ENCODE measurements at regions not wholly inside any gene's neighbourhood (a gene's known extent, or its start where the extent isn't known, plus 50 kb on each side); places are given as distances from the start of the nearest gene placed in this dataset.

DNA sequence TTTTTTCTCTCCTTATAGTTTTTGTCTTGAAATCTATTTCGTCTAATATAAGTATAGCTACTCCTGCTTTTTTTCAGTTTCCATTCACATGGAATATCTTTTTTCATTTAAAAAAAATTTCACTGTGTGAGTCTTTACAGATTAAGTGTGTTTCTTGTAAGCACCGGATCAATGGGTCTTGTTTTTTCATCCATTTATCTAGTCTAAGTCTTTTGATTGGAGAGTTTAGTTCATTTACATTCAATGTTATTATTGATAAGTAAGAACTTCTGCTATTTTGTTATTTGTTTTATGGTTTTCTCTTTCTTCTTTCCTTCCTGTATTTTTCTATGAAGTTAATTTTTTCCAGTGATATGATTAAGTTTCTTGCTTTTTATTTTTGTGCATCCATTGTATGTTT is 216.7 kb upstream of the CNTNAP2 start:
- H3K4me3 ChIP-seq, result no peak overlapping the region
- TF ChIP-seq Cebpa-rat (IDR thresholded peaks at IDR 0.05), result no peak
- no peaks in the 10 kb centered on the region for H3K4me1 ChIP-seq
- peaks cover 19 to 53% (median 28%) of the 10 kb centered on the region in 11 experiments for H3K9me3 ChIP-seq (replicated peaks in 1 of 11)
- H4K20me1 ChIP-seq, result no peaks in the 10 kb centered on the region
- no peak overlapping the region for H3K9ac ChIP-seq
- no peak overlapping the region for H3K4me2 ChIP-seq
- no peaks in the 10 kb centered on the region for H3K36me3 ChIP-seq
- H3K27me3 ChIP-seq, result no peaks in the 10 kb centered on the region
- no peak overlapping the region; a peak in 1 of 22 replicates for H3K27ac ChIP-seq

- Histone ChIP-seq H3K4me3 (no peak overlapping the region), H3K4me1 (0 out of 20 replicates have a peak, but pooled peaks cover 0 to 7% (median 0%) of the 10 kb centered on the region in 10 experiments), H3K4me2 (peak overlapping the region in 1 of 11 experiments; percentile 21; a peak in 1 of 22 replicates), H3K27me3 (no peaks in the 10 kb centered on the region), H4K20me1 (no peaks in the 10 kb centered on the region), H3K9ac (no peak overlapping the region), H3K36me3 (no peaks in the 10 kb centered on the region), H3K27ac (no peak overlapping the region), H3K9me3 (replicated peaks in 1 of 11) (peaks cover 0 to 16% (median 4%) of the 10 kb centered on the region in 11 experiments; a peak in 4 of 22 replicates)
- TF ChIP-seq Cebpa-rat (IDR thresholded peaks at IDR 0.05), result no peak
Observed at GRCh38 chr7:145893925-145894535, 222.6 kb upstream of the CNTNAP2 start.

- Histone ChIP-seq H3K36me3 (no peaks in the 10 kb centered on the region), H3K27ac (peak overlapping the region in 1 of 11 experiments; percentile 39; a peak in 2 of 22 replicates), H4K20me1 (no peaks in the 10 kb centered on the region), H3K27me3 (no peaks in the 10 kb centered on the region), H3K4me1 (peaks cover 0 to 39% (median 9%) of the 10 kb centered on the region in 10 experiments; a peak in 11 of 20 replicates), H3K4me2 (peak overlapping the region in 3 of 11 experiments; percentile 27 to 63 (median 35); a peak in 6 of 22 replicates), H3K9me3 (replicated peaks in 1 of 11) (peaks cover 0 to 14% (median 0%) of the 10 kb centered on the region in 11 experiments; a peak in 1 of 22 replicates), H3K4me3 (no peak overlapping the region), H3K9ac (no peak overlapping the region; a peak in 1 of 22 replicates)
- TF ChIP-seq Cebpa-rat (IDR thresholded peaks at IDR 0.05), result no peak
Observed at GRCh38 chr7:145884716-145885514, 231.7 kb upstream of the CNTNAP2 start.

DNA sequence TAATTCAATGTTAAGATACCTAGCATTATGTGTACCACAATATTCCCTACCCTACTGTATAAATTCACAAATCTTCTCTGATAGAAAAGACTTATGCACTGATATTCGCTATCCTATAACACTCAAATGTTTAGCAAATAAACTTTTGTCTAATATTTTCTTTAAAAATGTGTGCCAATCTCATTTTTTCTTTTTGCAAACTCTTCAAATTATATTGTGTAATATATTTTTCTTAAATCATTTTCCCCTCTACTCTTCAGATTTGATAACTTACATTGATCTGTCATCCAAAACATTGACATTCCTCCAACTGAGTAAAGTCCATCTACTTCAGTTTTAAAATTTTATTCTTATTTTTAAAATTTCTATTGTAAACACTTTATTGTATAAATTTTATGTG is 240.2 kb upstream of the CNTNAP2 start:
- Histone ChIP-seq H3K27me3 (no peaks in the 10 kb centered on the region), H4K20me1 (no peaks in the 10 kb centered on the region), H3K4me3 (no peak overlapping the region), H3K4me1 (no peaks in the 10 kb centered on the region), H3K27ac (no peak overlapping the region), H3K9ac (no peak overlapping the region), H3K4me2 (no peak overlapping the region), H3K9me3 (replicated peaks in 1 of 11) (0 out of 22 replicates have a peak, but pooled peaks cover 0 to 5% (median 0%) of the 10 kb centered on the region in 11 experiments), H3K36me3 (no peaks in the 10 kb centered on the region)
- TF ChIP-seq Cebpa-rat (IDR thresholded peaks at IDR 0.05), result no peak

GRCh38 chr7:145875267-145875666 is 241.3 kb upstream of the CNTNAP2 start:
- H3K4me3 ChIP-seq, result no peak overlapping the region
- H3K4me1 ChIP-seq, result no peaks in the 10 kb centered on the region
- H3K4me2 ChIP-seq, result no peak overlapping the region
- no peaks in the 10 kb centered on the region for H3K36me3 ChIP-seq
- H3K27me3 ChIP-seq, result no peaks in the 10 kb centered on the region
- H3K9me3 ChIP-seq (replicated peaks in 1 of 11), result no peaks in the 10 kb centered on the region
- no peak for TF ChIP-seq Cebpa-rat (IDR thresholded peaks at IDR 0.05)
- H3K27ac ChIP-seq, result no peak overlapping the region
- H3K9ac ChIP-seq, result no peak overlapping the region
- no peaks in the 10 kb centered on the region for H4K20me1 ChIP-seq

GRCh38 chr7:145868935-145869334 is 247.7 kb upstream of the CNTNAP2 start:
- no peak for TF ChIP-seq Cebpa-rat (IDR thresholded peaks at IDR 0.05)
- H3K36me3 ChIP-seq, result no peaks in the 10 kb centered on the region
- no peaks in the 10 kb centered on the region for H3K4me1 ChIP-seq
- H3K4me2 ChIP-seq, result no peak overlapping the region
- peaks cover 18 to 23% (median 21%) of the 10 kb centered on the region in 11 experiments for H3K9me3 ChIP-seq (replicated peaks in 1 of 11)
- H3K27ac ChIP-seq, result no peak overlapping the region
- no peak overlapping the region for H3K9ac ChIP-seq
- no peak overlapping the region for H3K4me3 ChIP-seq
- H4K20me1 ChIP-seq, result no peaks in the 10 kb centered on the region
- no peaks in the 10 kb centered on the region for H3K27me3 ChIP-seq

DNA sequence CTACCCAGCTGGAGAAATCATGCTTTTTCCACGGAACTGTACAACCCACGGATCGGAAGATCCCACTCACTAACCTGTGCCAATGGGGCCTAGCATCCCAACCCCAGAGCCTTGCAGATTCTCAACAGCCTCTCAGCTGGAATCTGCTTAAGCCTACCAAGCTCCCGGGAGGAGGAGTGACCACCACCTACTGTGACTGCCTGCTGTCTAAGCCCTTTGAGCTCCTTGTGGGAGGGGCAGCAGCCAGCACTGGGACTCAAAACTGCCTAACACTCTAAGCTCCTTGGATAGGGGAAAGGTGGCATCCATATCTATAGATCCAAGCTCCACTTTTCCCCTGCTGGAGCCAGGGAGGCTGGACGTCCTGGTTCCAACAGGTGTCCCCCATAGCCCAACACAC is 254.4 kb upstream of the CNTNAP2 start:
- no peak overlapping the region for H3K4me2 ChIP-seq
- no peaks in the 10 kb centered on the region for H4K20me1 ChIP-seq
- peaks cover 1 to 13% (median 9%) of the 10 kb centered on the region in 11 experiments; a peak in 20 of 22 replicates for H3K9me3 ChIP-seq (replicated peaks in 1 of 11)
- H3K36me3 ChIP-seq, result no peaks in the 10 kb centered on the region
- no peaks in the 10 kb centered on the region for H3K27me3 ChIP-seq
- H3K4me1 ChIP-seq, result no peaks in the 10 kb centered on the region
- no peak overlapping the region for H3K9ac ChIP-seq
- TF ChIP-seq Cebpa-rat (IDR thresholded peaks at IDR 0.05), result no peak
- H3K27ac ChIP-seq, result no peak overlapping the region
- no peak overlapping the region for H3K4me3 ChIP-seq

DNA sequence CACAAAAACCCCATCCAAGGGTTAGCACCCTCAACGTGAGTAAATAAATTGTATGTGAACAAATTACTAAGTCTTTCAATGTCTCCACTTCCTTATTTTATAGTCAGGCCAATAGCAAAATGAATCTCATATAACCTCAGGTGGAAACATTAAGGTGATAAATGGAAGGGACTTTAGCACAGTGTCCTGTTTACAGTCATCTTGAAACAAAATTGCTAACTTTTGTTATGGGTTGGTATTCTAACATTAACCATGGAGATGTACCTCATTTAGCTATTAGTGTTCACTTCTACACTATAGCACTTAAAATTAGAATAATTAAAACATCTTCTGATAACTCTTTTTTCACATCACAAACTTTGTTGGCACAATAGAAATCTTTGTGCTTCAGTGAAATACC is 255.8 kb upstream of the CNTNAP2 start:
- Histone ChIP-seq H3K4me2 (no peak overlapping the region), H3K27ac (no peak overlapping the region), H3K9me3 (replicated peaks in 1 of 11) (peaks cover 11 to 26% (median 19%) of the 10 kb centered on the region in 11 experiments), H4K20me1 (no peaks in the 10 kb centered on the region), H3K9ac (no peak overlapping the region), H3K4me3 (no peak overlapping the region), H3K36me3 (no peaks in the 10 kb centered on the region), H3K4me1 (no peaks in the 10 kb centered on the region), H3K27me3 (no peaks in the 10 kb centered on the region)
- no peak for TF ChIP-seq Cebpa-rat (IDR thresholded peaks at IDR 0.05)

- Histone ChIP-seq H3K9me3 (replicated peaks in 1 of 11) (peaks cover 13 to 15% (median 14%) of the 10 kb centered on the region in 11 experiments), H4K20me1 (no peaks in the 10 kb centered on the region), H3K36me3 (no peaks in the 10 kb centered on the region), H3K27ac (no peak overlapping the region), H3K27me3 (no peaks in the 10 kb centered on the region), H3K4me1 (no peaks in the 10 kb centered on the region; a peak in 1 of 20 replicates), H3K9ac (no peak overlapping the region), H3K4me2 (no peak overlapping the region), H3K4me3 (no peak overlapping the region)
- no peak for TF ChIP-seq Cebpa-rat (IDR thresholded peaks at IDR 0.05)
Observed at GRCh38 chr7:145850636-145851035, 266.0 kb upstream of the CNTNAP2 start.
